ENCODE measurements at regions not wholly inside any gene's neighbourhood (a gene's known extent, or its start where the extent isn't known, plus 50 kb on each side); places are given as distances from the start of the nearest gene placed in this dataset.

DNA sequence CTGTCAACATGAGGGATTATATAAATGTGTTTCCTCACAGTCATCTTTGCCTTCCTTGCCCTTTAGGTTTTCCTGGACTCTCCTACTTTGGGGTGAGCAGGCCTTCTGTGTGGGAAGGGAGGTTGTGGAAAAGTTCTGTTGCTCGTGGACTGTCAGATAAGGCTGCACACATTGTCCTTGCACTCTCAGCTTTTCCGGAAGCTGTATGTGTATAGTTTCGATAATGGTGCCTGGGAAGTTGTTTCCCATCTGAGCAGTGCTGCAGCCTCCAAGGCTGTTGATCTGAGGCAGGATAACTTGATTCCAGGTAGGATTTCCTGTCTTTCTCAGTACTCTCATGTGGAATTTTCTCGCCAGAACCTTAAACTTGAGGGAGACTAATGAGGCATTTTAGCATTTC is 297.8 kb upstream of the AZI2 start:
- H3K9me2 ChIP-seq (ENCODE audit: insufficient read depth), result no peaks in the 10 kb centered on the region
- H3K9me3 Mint-ChIP-seq, result no peaks in the 10 kb centered on the region
- H3K4me2 ChIP-seq, result no peak overlapping the region
- no peaks in the 10 kb centered on the region; the same call in 1 of the 2 replicates for H3K79me2 ChIP-seq (replicated peaks; ENCODE audit: insufficient read depth)
- H3K27me3 ChIP-seq (ENCODE audit: insufficient read depth), result no peaks in the 10 kb centered on the region
- ATAC-seq, result no peak
- H3F3A ChIP-seq (replicated peaks; ENCODE audit: low read depth), result no peaks in the 10 kb centered on the region
- no peaks in the 10 kb centered on the region for H3K36me3 ChIP-seq (ENCODE audit: insufficient read depth)
- H3K4me1 ChIP-seq (ENCODE audit: insufficient read depth), result no peaks in the 10 kb centered on the region
- H4K20me1 ChIP-seq (replicated peaks; ENCODE audit: insufficient read depth), result no peaks in the 10 kb centered on the region
- no peak for TF ChIP-seq POLR2AphosphoS5 (IDR thresholded peaks at IDR 0.05; ENCODE audit: low read depth)
- TF ChIP-seq ZNF331 (CRISPR knock-in tag; IDR thresholded peaks at IDR 0.05; ENCODE audit: low read depth), result no peak
- TF ChIP-seq, protein P1, sequence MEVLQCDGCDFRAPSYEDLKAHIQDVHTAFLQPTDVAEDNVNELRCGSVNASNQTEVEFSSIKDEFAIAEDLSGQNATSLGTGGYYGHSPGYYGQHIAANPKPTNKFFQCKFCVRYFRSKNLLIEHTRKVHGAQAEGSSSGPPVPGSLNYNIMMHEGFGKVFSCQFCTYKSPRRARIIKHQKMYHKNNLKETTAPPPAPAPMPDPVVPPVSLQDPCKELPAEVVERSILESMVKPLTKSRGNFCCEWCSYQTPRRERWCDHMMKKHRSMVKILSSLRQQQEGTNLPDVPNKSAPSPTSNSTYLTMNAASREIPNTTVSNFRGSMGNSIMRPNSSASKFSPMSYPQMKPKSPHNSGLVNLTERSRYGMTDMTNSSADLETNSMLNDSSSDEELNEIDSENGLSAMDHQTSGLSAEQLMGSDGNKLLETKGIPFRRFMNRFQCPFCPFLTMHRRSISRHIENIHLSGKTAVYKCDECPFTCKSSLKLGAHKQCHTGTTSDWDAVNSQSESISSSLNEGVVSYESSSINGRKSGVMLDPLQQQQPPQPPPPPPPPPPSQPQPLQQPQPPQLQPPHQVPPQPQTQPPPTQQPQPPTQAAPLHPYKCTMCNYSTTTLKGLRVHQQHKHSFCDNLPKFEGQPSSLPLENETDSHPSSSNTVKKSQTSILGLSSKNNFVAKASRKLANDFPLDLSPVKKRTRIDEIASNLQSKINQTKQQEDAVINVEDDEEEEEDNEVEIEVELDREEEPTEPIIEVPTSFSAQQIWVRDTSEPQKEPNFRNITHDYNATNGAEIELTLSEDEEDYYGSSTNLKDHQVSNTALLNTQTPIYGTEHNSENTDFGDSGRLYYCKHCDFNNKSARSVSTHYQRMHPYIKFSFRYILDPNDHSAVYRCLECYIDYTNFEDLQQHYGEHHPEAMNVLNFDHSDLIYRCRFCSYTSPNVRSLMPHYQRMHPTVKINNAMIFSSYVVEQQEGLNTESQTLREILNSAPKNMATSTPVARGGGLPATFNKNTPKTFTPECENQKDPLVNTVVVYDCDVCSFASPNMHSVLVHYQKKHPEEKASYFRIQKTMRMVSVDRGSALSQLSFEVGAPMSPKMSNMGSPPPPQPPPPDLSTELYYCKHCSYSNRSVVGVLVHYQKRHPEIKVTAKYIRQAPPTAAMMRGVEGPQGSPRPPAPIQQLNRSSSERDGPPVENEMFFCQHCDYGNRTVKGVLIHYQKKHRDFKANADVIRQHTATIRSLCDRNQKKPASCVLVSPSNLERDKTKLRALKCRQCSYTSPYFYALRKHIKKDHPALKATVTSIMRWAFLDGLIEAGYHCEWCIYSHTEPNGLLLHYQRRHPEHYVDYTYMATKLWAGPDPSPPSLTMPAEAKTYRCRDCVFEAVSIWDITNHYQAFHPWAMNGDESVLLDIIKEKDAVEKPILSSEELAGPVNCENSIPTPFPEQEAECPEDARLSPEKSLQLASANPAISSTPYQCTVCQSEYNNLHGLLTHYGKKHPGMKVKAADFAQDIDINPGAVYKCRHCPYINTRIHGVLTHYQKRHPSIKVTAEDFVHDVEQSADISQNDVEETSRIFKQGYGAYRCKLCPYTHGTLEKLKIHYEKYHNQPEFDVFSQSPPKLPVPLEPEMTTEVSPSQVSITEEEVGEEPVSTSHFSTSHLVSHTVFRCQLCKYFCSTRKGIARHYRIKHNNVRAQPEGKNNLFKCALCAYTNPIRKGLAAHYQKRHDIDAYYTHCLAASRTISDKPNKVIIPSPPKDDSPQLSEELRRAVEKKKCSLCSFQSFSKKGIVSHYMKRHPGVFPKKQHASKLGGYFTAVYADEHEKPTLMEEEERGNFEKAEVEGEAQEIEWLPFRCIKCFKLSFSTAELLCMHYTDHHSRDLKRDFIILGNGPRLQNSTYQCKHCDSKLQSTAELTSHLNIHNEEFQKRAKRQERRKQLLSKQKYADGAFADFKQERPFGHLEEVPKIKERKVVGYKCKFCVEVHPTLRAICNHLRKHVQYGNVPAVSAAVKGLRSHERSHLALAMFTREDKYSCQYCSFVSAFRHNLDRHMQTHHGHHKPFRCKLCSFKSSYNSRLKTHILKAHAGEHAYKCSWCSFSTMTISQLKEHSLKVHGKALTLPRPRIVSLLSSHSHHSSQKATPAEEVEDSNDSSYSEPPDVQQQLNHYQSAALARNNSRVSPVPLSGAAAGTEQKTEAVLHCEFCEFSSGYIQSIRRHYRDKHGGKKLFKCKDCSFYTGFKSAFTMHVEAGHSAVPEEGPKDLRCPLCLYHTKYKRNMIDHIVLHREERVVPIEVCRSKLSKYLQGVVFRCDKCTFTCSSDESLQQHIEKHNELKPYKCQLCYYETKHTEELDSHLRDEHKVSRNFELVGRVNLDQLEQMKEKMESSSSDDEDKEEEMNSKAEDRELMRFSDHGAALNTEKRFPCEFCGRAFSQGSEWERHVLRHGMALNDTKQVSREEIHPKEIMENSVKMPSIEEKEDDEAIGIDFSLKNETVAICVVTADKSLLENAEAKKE (CRISPR knock-in tag; IDR thresholded peaks at IDR 0.05), result no peak
- no peak for TF ChIP-seq JUNB (IDR thresholded peaks at IDR 0.05; ENCODE audit: unreplicated experiment)
- TF ChIP-seq EZH2 (IDR thresholded peaks at IDR 0.05; ENCODE audit: low read depth, unreplicated experiment), result no peak
- TF ChIP-seq, protein P2, sequence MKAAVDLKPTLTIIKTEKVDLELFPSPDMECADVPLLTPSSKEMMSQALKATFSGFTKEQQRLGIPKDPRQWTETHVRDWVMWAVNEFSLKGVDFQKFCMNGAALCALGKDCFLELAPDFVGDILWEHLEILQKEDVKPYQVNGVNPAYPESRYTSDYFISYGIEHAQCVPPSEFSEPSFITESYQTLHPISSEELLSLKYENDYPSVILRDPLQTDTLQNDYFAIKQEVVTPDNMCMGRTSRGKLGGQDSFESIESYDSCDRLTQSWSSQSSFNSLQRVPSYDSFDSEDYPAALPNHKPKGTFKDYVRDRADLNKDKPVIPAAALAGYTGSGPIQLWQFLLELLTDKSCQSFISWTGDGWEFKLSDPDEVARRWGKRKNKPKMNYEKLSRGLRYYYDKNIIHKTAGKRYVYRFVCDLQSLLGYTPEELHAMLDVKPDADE (IDR thresholded peaks at IDR 0.05), result no peak
- TF ChIP-seq EZH2phosphoT487 (IDR thresholded peaks at IDR 0.05; ENCODE audit: unreplicated experiment), result no peak
- TF ChIP-seq, protein P3, sequence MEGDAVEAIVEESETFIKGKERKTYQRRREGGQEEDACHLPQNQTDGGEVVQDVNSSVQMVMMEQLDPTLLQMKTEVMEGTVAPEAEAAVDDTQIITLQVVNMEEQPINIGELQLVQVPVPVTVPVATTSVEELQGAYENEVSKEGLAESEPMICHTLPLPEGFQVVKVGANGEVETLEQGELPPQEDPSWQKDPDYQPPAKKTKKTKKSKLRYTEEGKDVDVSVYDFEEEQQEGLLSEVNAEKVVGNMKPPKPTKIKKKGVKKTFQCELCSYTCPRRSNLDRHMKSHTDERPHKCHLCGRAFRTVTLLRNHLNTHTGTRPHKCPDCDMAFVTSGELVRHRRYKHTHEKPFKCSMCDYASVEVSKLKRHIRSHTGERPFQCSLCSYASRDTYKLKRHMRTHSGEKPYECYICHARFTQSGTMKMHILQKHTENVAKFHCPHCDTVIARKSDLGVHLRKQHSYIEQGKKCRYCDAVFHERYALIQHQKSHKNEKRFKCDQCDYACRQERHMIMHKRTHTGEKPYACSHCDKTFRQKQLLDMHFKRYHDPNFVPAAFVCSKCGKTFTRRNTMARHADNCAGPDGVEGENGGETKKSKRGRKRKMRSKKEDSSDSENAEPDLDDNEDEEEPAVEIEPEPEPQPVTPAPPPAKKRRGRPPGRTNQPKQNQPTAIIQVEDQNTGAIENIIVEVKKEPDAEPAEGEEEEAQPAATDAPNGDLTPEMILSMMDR (conservative IDR thresholded peaks at IDR 0.05; ENCODE audit: low read depth in 2 of 2), result no peak
- no peak for TF ChIP-seq CREB1 (CRISPR knock-in tag; IDR thresholded peaks at IDR 0.05; ENCODE audit: low read depth)
- TF ChIP-seq, protein P4, sequence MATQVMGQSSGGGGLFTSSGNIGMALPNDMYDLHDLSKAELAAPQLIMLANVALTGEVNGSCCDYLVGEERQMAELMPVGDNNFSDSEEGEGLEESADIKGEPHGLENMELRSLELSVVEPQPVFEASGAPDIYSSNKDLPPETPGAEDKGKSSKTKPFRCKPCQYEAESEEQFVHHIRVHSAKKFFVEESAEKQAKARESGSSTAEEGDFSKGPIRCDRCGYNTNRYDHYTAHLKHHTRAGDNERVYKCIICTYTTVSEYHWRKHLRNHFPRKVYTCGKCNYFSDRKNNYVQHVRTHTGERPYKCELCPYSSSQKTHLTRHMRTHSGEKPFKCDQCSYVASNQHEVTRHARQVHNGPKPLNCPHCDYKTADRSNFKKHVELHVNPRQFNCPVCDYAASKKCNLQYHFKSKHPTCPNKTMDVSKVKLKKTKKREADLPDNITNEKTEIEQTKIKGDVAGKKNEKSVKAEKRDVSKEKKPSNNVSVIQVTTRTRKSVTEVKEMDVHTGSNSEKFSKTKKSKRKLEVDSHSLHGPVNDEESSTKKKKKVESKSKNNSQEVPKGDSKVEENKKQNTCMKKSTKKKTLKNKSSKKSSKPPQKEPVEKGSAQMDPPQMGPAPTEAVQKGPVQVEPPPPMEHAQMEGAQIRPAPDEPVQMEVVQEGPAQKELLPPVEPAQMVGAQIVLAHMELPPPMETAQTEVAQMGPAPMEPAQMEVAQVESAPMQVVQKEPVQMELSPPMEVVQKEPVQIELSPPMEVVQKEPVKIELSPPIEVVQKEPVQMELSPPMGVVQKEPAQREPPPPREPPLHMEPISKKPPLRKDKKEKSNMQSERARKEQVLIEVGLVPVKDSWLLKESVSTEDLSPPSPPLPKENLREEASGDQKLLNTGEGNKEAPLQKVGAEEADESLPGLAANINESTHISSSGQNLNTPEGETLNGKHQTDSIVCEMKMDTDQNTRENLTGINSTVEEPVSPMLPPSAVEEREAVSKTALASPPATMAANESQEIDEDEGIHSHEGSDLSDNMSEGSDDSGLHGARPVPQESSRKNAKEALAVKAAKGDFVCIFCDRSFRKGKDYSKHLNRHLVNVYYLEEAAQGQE (IDR thresholded peaks at IDR 0.05; ENCODE audit: unreplicated experiment), result no peak
- no peak for TF ChIP-seq STAT1 (IDR thresholded peaks at IDR 0.05; ENCODE audit: unreplicated experiment)
- no peak for TF ChIP-seq NANOG (IDR thresholded peaks at IDR 0.05; ENCODE audit: borderline replicate concordance)
- no peak for TF ChIP-seq ZNF114 (CRISPR knock-in tag; IDR thresholded peaks at IDR 0.05)
- H3K4me3 ChIP-seq, result no peak overlapping the region
- H3K27me3 Mint-ChIP-seq (ENCODE audit: insufficient read depth, low read depth, poor library complexity), result no peaks in the 10 kb centered on the region
- H3K27ac Mint-ChIP-seq, result peak overlapping the region; percentile 54
- no peaks in the 10 kb centered on the region for H3K36me3 Mint-ChIP-seq (ENCODE audit: low read depth)
- no peak for DNase-seq (ENCODE audit: low spot score)
- H2AFZ ChIP-seq, result no peak overlapping the region
- peaks cover 8% of the 10 kb centered on the region; the same call in 2 of the 3 replicates for H3K4me1 Mint-ChIP-seq
- no peak overlapping the region for H3K4me3 Mint-ChIP-seq
- H3K27ac ChIP-seq (ENCODE audit: low read depth), result no peak overlapping the region
